ENCODE measurements at regions not wholly inside any gene's neighbourhood (a gene's known extent, or its start where the extent isn't known, plus 50 kb on each side); places are given as distances from the start of the nearest gene placed in this dataset.
"Not testable (repeated sequence)": the region's sequence is repeated elsewhere in the genome, so short reads cannot be mapped to it uniquely, and the experiment has no call there.

DNA sequence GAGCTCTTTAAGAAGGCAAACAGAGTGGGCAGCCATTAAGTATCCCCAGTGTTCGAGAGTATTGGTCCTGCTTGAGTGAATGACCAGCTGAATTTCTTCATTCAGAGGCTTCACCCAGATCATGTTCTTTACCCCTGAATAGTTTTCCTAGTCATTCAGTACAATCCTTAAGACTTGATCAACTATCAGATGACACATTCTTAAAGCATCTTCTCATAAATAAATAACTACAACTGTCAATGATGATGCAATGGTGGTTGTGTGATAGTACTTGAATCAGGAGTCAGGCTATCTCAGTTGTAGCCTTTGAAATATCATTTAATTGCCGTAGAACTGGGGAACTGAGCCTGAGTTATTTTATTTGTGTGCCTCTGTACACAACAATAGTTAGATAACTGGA is 416.8 kb upstream of the CCL2 start:
- no peak for DNase-seq (ENCODE audit: low read depth)

DNA sequence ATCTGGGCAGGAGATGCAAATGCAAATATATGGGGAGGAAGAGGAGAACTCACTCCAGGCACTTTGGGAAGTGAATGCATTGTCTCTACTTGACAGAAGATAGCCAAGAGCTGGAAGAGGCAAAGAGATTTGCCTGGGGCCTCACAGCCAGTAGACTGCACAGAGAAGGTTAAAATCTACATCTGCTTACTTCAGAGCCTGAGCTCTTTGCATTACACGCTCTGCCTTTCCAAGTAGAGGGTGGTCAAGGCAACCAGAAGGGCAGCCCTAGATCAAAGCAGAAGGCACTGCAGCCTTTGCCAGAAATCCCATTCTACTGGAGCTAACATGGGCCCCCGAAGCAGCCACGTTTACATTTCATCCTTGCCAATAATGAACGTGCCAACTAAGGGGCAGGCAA is 407.2 kb upstream of the CCL2 start:
- no peak for DNase-seq (ENCODE audit: low read depth)

DNA sequence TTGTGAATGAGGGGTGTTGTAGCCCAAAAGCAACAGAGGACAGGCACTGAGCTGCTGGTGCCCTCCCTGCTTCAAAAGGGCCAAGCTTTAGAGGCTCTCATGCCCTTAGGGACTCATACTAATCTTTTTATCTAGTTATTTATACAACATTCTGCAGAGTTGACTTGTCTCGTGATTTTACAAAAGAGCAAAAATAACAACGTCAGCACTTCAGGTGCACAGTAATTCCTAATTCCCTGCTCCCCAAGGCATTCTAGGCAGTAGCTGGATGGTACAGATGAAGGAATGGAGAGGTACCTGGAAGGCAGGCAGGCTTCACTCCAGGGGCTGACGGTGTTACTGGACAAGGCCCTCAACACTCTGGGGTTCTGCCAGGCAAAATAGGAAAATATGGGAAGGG is 406.7 kb upstream of the CCL2 start:
- DNase-seq (ENCODE audit: low read depth), result no peak

DNA sequence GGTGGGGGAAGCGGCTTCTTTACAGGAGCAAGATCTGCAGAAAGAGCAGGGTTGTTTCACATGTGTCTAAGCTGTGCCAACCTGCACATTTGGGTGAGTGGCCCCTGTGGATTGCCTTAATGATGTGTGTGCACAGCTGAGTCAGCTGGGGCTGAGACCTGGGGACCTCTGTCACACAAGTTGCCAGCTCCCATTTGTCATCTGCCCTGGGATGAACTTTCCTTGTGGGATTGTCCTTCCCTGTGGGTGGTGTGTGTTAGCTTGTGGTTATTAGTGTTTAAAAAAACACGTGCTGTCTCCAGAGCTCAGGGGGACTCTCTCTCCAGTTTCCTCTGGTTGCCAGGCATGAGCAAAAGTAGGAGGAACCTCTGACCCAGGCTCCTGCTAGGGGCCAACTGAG is 400.5 kb upstream of the CCL2 start:
- no peak for DNase-seq (ENCODE audit: low read depth)

DNA sequence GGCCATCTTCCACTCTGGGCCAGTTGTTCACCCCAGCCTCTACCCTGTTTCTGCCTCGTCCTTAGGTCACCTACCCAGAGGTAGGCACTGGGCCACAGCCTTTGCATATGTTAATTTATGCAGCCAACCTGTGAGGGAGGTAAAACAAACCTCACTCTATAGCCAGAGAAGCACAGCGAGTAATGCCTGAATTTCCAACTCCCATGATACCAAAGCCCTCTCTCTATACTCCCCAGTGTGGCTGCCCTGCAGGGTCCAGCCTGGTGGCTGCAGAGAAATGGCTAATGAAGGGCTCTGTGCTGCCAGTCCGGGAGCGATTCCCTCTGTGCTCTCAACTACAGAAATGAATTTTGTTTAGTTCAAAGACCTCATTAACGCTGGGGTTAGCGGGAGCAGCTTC is 397.0 kb upstream of the CCL2 start:
- no peak for DNase-seq (ENCODE audit: low read depth)

DNA sequence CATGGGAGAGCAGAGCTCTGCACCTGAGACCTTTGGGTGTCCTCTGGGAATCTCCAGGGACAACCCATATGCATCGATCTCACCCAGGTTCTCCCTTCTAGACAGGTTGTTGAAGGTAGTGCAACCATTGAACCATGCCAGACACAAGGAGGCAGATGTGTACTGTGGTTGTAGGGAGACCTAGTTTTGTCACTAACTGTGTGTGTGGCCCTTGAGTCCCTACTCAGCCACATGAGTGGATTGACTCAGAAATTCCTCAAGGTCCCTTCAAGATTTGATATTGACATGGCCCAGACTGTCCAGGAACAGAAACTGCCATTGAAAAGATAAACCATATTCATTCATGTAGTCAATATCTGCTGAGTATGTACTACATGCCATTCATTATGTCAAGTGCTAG is 396.4 kb upstream of the CCL2 start:
- no peak for DNase-seq (ENCODE audit: low read depth)

DNA sequence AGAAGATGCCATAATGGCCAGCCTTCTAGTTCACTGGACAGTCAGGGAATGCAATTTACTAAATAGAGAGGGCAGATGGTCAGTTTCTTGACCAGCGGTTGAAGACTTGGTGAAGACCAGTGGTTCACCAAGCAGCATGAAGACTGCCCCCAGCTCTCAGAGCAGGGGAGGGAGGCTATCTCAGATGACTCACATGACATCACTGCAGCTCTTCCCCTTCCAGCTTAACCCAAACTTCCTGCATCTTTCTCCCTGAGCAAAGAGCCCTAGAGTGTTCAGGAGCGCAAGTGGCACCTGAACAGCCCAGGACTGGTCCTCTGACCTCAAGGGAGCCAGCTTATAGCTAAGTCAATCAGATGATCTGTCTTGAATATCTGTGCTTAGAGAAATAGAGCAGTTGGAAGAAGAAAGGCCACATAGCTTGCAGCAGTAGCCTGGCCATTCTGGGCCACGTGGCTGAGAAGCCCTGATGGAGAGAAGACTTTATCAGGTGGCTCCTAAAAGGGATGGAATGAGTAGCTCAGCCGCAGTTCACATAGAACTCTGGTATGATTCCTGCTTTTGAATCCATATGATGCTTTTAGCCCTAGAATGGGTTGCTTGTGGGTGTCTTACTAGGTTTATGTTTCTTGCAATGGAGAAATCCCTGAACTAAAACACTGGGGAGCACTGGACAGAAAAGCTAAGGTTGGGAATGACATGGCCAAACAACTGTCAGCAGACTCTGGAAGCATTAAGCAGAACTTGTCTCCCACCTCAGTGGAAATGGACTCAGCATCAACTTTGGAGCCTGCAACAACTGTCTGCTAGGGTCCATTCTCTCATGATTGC is 392.1 kb upstream of the CCL2 start:
- no peak for DNase-seq (ENCODE audit: low read depth)

DNA sequence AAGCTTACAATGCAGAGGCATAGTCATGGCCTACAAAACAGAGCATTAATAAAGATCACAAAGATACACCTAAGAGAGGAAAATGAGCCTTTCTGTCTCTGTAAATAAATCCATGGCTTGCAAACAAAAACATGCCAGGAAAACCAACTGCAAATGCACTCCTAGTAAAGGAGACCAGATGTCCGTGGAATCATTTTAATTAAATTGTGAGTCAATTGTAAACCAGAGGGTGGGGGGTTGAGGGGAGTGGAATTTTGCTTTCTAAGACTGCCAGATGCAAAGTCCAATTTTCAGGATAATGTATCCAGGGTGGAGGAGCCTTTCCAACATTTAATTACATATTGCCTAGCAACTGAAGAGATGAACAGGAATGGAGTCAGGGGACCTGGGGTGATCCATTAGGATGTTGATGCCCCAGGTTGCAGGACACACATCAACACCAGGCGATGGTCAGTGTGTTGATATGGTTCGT is 390.3 kb upstream of the CCL2 start:
- DNase-seq (ENCODE audit: low read depth), result no peak

DNA sequence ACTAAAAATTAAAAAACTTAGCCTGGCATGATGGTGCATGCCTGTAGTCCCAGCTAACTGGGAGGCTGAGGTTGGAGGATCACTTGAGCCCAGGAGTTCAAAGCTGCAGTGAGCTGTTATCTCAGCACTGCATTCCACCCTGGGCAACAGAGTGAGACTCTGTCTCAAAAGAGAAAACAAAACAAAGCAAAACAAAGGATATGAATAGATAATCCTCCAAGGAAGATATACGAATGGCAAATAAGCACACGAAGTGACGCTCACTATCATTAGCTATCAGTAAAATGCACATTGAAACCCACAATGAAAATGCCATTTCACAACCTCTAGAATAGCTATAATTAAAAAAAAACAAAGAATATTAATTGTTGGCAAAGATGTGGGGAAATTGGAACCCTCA is 386.2 kb upstream of the CCL2 start:
- no peak for DNase-seq (ENCODE audit: low read depth)

DNA sequence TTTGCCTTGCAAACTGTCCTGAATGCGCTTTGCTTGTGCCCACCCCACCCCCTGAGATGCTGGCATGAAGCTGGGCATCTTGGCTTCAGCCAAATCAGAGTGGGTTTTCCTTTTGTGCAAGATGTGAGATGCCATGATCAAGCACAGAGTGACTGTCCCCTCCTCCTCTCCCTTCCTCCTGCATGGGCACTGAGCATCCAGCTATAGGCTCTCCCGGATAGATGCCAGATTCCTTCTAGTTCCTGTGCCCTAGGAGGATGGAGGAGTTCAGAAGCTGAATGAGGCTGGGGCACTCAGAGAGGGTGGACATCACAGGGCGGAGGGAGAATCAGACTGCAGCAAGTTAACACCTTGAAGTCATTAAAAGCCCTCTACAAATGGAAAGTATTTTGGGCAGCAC is 384.1 kb upstream of the CCL2 start:
- no peak for DNase-seq (ENCODE audit: low read depth)

DNA sequence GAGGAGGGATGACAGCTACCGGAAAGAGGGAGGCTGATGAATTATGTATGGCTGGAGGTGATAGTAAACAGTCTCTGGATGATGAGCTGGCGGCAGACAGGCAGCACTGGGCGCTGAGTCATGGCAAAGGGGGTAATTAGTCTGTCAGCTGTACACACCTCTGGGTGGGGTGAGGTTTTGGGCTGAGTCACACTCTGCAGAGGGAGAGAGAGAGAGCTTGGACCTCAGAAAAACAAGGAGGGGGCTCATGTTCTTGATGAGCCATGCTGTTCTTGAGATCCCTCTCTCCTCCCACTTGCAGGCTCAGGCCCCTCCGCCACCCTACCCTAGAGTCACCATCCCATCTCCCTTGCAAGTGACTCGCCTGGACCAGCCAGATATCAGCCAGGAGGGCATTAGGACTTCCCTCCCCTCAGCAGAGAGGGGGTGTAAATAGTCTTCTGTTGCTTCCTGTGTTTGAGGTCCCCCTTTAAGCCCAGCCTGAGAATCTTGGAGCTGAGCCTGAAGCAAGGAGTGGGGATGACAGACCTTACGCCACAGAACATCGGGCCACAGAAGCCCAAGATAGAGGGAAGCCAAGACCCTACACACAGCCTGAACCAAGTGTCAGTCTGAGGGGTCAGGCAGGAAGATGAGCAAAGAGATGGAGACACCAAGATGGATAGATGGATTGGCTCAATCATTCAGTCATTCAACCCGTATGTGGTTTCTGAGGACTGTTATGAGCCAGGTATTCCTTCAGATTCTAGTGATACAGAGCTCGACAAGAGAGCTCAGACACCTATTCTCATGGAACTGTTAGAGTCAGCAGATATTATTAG is 383.2 kb upstream of the CCL2 start:
- peak; percentile 1 for DNase-seq (ENCODE audit: low read depth)

DNA sequence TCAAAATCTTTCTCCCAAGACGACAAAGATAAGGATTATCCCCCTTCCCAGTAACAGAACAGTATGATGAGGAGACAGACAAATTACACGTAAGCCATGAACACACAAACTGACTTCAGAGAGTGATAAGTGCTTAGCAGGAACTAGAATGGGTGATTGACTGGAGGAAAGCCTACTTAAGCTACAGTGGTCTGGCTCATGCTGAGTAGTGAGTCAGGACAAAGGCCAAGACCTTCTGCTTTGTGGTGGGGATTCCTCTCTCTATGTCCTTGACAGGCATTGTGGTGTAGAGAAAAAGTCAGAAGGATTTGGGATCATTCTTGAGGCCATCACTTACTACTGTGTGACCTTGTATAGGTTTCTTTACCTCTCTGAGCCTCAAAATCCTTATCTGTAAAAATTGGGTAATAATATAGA is 381.9 kb upstream of the CCL2 start:
- no peak for DNase-seq (ENCODE audit: low read depth)

DNA sequence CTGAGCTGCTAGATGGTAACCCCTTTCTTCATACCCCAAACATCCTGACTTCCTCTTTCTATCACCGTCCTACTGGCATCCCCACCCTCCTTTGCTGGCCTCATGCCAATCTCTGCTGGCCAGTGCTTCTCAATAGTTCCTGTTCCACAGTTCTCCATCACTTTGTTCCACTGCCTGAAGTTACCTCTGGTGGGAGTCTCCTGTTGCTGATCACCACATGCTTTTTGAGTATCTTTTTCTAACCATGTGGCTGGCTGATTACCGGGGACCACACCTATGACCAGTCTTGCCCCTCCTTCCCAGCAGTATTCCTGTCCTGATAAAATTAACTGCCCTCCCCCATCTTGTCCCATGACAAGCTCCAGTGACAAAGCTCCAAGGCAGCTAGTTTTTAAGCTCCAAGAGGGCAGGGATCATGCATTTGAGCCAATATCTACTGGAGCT is 380.4 kb upstream of the CCL2 start:
- DNase-seq (ENCODE audit: low read depth), result no peak

DNA sequence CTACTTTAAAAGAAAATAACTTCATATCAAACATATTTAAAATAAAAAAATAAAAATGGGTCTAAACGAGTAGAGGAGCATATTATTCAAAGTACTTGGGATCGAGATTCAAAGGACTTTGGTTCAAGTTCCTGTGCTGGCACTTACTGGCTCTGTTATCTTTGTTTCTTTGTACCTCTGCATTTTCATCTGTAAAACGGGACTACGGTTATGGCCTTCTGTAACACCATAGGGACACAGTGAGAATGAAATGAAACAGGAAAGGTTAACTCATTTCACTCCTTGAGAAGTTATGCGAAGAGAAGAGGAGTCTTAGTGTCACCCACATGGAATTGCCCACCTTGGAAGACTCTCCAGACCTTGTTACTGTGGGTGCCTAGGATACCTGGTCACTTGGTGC is 379.1 kb upstream of the CCL2 start:
- no peak for DNase-seq (ENCODE audit: low read depth)

DNA sequence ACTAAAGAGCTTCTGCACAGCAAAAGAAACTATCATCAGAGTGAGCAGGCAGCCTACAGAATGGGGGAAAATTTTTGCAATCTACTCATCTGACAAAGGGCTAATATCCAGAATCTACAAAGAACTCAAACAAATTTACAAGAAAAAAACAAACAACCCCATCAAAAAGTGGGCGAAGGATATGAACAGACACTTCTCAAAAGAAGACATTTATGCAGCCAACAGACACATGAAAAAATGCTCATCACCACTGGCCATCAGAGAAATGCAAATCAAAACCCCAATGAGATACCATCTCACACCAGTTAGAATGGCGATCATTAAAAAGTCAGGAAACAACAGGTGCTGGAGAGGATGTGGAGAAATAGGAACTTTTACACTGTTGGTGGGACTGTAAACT is 372.8 kb upstream of the CCL2 start:
- not testable (repeated sequence) for DNase-seq (ENCODE audit: low read depth)

DNA sequence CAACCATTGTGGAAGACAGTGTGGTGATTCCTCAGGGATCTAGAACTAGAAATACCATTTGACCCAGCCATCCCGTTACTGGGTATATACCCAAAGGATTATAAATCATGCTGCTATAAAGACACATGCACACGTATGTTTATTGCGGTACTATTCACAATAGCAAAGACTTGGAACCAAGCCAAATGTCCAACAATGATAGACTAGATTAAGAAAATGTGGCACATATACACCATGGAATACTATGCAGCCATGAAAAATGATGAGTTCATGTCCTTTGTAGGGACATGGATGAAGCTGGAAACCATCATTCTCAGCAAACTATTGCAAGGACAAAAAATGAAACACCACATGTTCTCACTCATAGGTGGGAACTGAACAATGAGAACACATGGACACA is 372.4 kb upstream of the CCL2 start:
- DNase-seq (ENCODE audit: low read depth), result not testable (repeated sequence)

DNA sequence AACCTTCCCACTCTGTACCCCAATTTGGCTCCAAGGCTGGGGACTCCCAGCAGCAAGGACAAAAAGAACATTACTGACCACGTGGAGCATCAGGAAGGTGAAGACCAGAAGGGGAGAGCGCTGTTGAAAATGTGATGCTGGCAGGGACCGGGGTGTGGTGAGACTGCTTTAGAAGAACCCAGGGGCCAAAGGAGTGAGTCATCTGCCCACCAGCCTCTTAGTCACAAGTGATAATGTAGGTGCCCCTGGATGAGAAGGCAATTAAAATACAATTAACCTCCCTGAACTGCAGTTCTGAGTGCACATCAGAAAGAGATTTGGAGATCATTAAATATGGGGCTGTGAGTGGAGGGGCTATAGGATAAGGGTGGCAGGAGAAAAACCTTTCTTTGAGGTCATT is 366.6 kb upstream of the CCL2 start:
- no peak for DNase-seq (ENCODE audit: low read depth)

DNA sequence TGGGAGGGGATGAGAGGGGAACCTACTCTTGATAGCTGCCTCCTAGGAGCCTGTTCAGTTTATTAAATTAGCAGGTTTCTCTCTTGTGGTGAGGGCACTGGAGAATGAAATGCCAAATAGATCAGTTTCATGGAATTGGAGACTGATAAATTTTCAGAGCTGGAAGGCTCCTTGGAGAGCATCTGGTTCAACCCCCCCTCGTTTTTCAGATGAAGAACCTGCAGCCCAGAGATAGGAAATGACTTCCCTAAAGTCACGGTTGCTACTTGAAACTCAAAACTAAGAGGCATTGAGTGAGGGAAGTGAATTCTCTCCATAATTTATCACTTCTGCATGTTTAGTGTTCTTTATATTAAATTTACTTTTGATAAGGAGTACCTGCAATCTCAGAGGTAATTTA is 366.0 kb upstream of the CCL2 start:
- DNase-seq (ENCODE audit: low read depth), result no peak

DNA sequence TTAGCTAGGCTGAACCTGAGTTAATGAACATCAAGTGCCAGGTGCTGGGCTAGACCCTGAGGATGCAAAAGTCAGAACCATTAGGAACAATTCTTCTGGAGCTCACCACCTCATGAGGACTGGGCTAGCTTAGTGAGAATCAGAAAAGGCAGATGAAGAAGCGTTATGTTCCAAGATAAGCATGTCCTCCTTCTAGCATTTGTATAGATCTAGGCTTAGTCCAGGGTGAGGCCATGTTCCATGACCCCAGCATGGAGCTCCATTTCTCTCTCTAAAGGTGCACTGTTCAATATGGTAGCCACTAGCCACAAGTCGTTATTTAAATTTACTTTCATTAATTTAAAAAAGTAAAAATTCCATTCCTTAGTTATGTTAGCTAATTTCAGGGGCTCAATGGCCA is 365.3 kb upstream of the CCL2 start:
- DNase-seq (ENCODE audit: low read depth), result no peak

DNA sequence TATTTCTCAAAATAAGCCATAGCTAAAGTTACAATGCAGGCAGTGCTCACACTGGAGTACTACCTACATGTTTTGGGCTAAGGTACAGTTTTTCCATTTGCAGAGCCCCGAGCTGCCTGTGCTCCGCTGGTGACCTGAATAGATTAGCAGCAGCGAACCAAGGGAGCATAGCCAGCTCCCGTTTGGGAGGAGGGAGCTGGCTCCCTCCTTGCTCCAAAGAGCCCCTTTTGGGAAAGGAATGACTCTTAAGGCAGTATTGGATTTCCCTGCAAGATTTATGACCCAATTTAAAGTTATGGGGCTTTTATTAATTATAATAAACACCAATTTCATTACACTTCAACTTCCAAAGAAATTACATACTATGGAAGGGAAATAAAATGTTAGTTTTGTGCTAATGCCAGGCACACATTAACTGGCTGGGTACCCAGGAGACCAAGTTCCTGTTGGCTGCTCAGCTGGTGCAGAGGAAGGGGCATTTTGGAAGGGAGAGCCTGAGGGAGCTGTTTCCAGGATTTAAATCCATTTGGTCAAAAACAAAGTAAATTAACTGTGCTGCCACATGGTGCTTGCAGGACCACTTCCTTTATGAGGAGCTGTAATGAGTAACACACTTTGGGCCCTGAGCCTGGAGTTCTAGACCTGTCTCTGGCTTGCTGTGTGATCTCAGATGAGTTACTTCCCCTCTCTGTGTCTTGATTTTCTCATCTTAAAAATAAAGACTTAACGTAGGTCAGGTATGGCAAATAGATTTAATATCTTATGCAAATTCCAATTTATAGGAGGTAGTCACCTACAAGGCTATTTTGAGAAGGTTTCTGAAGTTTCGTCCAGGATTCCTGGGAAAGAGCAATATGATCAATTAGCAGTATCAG is 362.1 kb upstream of the CCL2 start:
- no peak for DNase-seq (ENCODE audit: low read depth)

DNA sequence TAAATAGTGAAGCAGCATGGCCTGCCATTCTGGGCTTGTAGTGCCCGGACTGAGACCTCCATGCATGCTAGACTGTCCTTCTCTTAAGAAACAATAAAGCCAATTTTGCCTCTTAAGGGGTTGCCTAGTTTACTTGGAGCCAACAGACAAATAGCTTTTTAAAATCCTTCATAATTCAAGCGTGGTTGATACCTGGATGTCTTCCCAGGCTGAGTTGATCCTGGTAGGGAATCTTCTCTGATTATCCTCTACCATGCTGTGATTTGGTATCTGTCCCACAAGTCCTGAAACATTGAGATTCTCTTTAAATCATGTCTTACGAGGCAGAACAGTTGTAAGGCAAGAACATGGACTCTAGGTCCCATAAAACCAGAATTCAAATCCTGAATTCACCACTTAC is 359.6 kb upstream of the CCL2 start:
- DNase-seq (ENCODE audit: low read depth), result no peak

DNA sequence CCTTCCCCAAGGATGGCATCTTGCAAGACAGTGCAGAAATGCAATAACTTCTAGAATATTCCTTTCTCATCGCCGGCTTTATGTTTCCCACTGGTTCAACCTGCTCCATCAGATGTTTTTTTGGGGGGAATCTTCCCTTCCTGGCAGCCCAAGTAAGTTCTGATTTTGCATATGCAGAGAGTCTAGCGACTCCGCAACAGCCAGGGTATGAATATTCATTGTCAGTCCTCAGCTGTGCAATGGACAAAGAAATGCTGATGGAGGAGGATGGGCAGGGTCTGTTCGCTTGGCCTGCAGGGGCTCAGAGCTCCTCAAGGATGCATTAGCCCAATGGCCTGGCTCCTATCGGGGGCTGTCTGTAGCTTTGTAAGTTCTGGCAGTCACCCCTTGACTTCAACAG is 358.8 kb upstream of the CCL2 start:
- DNase-seq (ENCODE audit: low read depth), result no peak
